ENCODE measurements at regions not wholly inside any gene's neighbourhood (a gene's known extent, or its start where the extent isn't known, plus 50 kb on each side); places are given as distances from the start of the nearest gene placed in this dataset.

DNA sequence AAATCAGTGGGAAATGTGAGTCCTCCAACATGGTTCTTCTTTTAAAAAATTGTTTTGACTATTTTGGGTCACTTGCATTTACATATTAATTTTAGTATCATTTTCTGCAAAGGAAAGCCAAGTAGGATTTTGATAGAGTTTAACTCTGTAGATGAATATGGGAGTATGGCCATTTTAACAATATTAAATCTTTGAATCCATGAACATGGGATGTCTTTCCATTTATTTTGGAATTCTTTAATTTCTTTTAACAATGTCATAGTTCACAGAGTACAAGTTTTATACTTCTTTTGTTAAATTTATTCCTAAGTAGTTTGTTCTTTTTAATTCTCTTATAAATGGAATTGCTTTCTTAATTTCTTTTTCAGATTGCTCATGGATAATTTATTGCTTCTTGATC, 56.5 kb upstream of the ARMC2 start:
- TF ChIP-seq, protein P1, sequence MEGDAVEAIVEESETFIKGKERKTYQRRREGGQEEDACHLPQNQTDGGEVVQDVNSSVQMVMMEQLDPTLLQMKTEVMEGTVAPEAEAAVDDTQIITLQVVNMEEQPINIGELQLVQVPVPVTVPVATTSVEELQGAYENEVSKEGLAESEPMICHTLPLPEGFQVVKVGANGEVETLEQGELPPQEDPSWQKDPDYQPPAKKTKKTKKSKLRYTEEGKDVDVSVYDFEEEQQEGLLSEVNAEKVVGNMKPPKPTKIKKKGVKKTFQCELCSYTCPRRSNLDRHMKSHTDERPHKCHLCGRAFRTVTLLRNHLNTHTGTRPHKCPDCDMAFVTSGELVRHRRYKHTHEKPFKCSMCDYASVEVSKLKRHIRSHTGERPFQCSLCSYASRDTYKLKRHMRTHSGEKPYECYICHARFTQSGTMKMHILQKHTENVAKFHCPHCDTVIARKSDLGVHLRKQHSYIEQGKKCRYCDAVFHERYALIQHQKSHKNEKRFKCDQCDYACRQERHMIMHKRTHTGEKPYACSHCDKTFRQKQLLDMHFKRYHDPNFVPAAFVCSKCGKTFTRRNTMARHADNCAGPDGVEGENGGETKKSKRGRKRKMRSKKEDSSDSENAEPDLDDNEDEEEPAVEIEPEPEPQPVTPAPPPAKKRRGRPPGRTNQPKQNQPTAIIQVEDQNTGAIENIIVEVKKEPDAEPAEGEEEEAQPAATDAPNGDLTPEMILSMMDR (IDR thresholded peaks at IDR 0.05), result no peak
- TF ChIP-seq ZFX (IDR thresholded peaks at IDR 0.05; ENCODE audit: borderline replicate concordance), result no peak
